Endothelial cell of umbilical vein (primary cell): ENCODE measurements at regions not wholly inside any gene's neighbourhood (a gene's known extent, or its start where the extent isn't known, plus 50 kb on each side); places are given as distances from the start of the nearest gene placed in this dataset.

ENCODE experiments used
- BruUV-seq: library from RNA; stranded (reverse); fragments of 400-500 nt; replicated peaks from 2 replicates; lab custom pipeline; 2021; lab: Mats Ljungman, UMichigan
- CTCF ChIA-PET: fragments of 300-600, 350-600 bp; sonication (Branson Sonifier 250); formaldehyde crosslinking; loops from one replicate; lab custom pipeline; 2021; ENCODE audit warnings: antibody characterized with exemption, inconsistent platforms; lab: Charles Lee
- POLR2A ChIA-PET: fragments of 300-600, 350-600 bp; sonication (Branson Sonifier 250); formaldehyde crosslinking; loops from one replicate; lab custom pipeline; 2021; ENCODE audit warnings: antibody characterized with exemption, inconsistent platforms; lab: Charles Lee
- DNase-seq: peaks from one replicate; pipeline ENCODE4 v3.0.0-alpha.2; 2011; ENCODE audit warnings: low read depth, low spot score
- FAIRE-seq: peaks from 2 replicates; lab custom pipeline; 2011; peaks lifted over from hg19 to GRCh38; lab: Jason Lieb, UNC
- H2AFZ ChIP-seq: 2 replicates; pipeline ENCODE4 v1.6.0; 2012; ENCODE audit warnings: low read depth, low read length, control low read depth, inconsistent platforms
- H3K27ac ChIP-seq: 2 replicates; pipeline ENCODE4 v1.5.1; 2011; ENCODE audit warnings: low read depth, mild to moderate bottlenecking, control low read depth, low read length, moderate library complexity; ENCODE audit not compliant: insufficient read depth
- H3K27me3 ChIP-seq, 2 experiments: 2 replicates each; pipeline versions ENCODE4 v1.6.0 to v1.6.1; 2011; ENCODE audit warnings: low read length in 2 of 2, mixed read lengths in 1 of 2; ENCODE audit not compliant: control insufficient read depth in 2 of 2, insufficient read depth in 2 of 2
- H3K36me3 ChIP-seq, 2 experiments: 2 replicates in 1 of 2; 3 replicates in 1 of 2; pipeline ENCODE4 v1.5.1; 2011; ENCODE audit warnings: low read length in 2 of 2, mild to moderate bottlenecking in 1 of 2, moderate library complexity in 1 of 2; ENCODE audit not compliant: control insufficient read depth in 2 of 2, insufficient read depth in 2 of 2; ENCODE audit errors: extremely low read depth in 1 of 2
- H3K4me1 ChIP-seq: 3 replicates; pipeline ENCODE4 v1.5.1; 2011; ENCODE audit warnings: mild to moderate bottlenecking, low read length; ENCODE audit not compliant: control insufficient read depth, insufficient read depth; ENCODE audit errors: extremely low read depth
- H3K4me2 ChIP-seq: 2 replicates; pipeline ENCODE4 v1.6.1; 2011; ENCODE audit warnings: low read length, control low read depth, mixed read lengths; ENCODE audit not compliant: insufficient read depth
- H3K4me3 ChIP-seq, 3 experiments: fragments of 200-600 bp in 1 of 3; sonication (generic), shearing (Covaris generic) in 1 of 3; replicated peaks in 1 of 3; 2 replicates each; pipeline ENCODE4 v1.5.1; 2011 to 2016; ENCODE audit warnings: control low read depth in 3 of 3, low read length in 3 of 3, mild to moderate bottlenecking in 2 of 3, inconsistent platforms in 1 of 3, low read depth in 1 of 3, moderate library complexity in 1 of 3; ENCODE audit not compliant: insufficient read depth in 1 of 3
- H3K79me2 ChIP-seq: 2 replicates; pipeline ENCODE4 v1.6.0; 2012; ENCODE audit warnings: low read length, inconsistent platforms; ENCODE audit not compliant: control insufficient read depth, insufficient read depth
- H3K9ac ChIP-seq: replicated peaks from 2 replicates; pipeline ENCODE3; 2011; ENCODE audit warnings: low read length, control low read depth; ENCODE audit not compliant: insufficient read depth; ENCODE audit errors: extremely low read depth
- H3K9me1 ChIP-seq: replicated peaks from 3 replicates; pipeline ENCODE4 v1.6.0; 2011; ENCODE audit warnings: mild to moderate bottlenecking, low read length; ENCODE audit not compliant: control insufficient read depth, insufficient read depth; ENCODE audit errors: extremely low read depth
- H3K9me3 ChIP-seq: replicated peaks from 2 replicates; pipeline ENCODE4 v1.5.1; 2012; ENCODE audit warnings: low read length, inconsistent platforms; ENCODE audit not compliant: control insufficient read depth, insufficient read depth
- H4K20me1 ChIP-seq: replicated peaks from 2 replicates; pipeline ENCODE3; 2011; ENCODE audit warnings: mild to moderate bottlenecking, low read length; ENCODE audit not compliant: control insufficient read depth, insufficient read depth; ENCODE audit errors: extremely low read depth
- CTCF ChIP-seq, 2 donors: IDR thresholded peaks; 1 replicate in 1 of 2; 2 replicates in 1 of 2; pipeline ENCODE4 v1.5.1; 2011; ENCODE audit warnings: low read length in 2 of 2, mild to moderate bottlenecking in 2 of 2, moderate library complexity in 2 of 2, control low read depth in 1 of 2, inconsistent platforms in 1 of 2, low read depth in 1 of 2; ENCODE audit not compliant: insufficient read depth in 1 of 2; ENCODE audit errors: extremely low read depth in 1 of 2
- EZH2 ChIP-seq: IDR thresholded peaks from 2 replicates; pipeline ENCODE4 v1.6.1; 2012; ENCODE audit warnings: borderline replicate concordance, low read depth, mild to moderate bottlenecking, moderate library complexity, low read length, inconsistent platforms; ENCODE audit not compliant: severe bottlenecking
- FOS ChIP-seq: IDR thresholded peaks from 2 replicates; pipeline ENCODE4 v1.6.1; 2011; ENCODE audit warnings: mild to moderate bottlenecking, low read length, moderate library complexity, borderline replicate concordance; ENCODE audit not compliant: insufficient read depth
- GATA2 ChIP-seq: IDR thresholded peaks from 2 replicates; pipeline ENCODE4 v1.7.0; 2011; ENCODE audit warnings: low read depth, mild to moderate bottlenecking, moderate library complexity, mixed read lengths, low read length; ENCODE audit not compliant: insufficient read length, insufficient read depth
- JUN ChIP-seq: IDR thresholded peaks from 2 replicates; pipeline ENCODE4 v1.6.1; 2011; ENCODE audit warnings: borderline replicate concordance, low read depth; ENCODE audit not compliant: insufficient read length, insufficient read depth
- MAX ChIP-seq: IDR thresholded peaks from 2 replicates; pipeline ENCODE4 v1.6.1; 2011; ENCODE audit not compliant: insufficient read depth, insufficient read length
- MYC ChIP-seq: IDR thresholded peaks from one replicate; pipeline ENCODE4 v1.6.1; 2011; ENCODE audit warnings: mild to moderate bottlenecking, low read depth, low read length
- POLR2A ChIP-seq: IDR thresholded peaks from 2 replicates; pipeline ENCODE4 v1.6.1; 2012; ENCODE audit warnings: low read depth, mild to moderate bottlenecking, control low read depth, low read length
- POLR2AphosphoS5 ChIP-seq: IDR thresholded peaks from 2 replicates; pipeline ENCODE4 v1.6.1; 2012; ENCODE audit warnings: low read depth, mild to moderate bottlenecking, control low read depth, low read length, moderate library complexity; ENCODE audit not compliant: insufficient read depth
- dilution Hi-C: fragments of 300-500 bp; cut with MboI; formaldehyde crosslinking; loops from one replicate; pipeline ENCODE4 v1.15.0; 2019; ENCODE audit warnings: low sequenced_read_pairs; ENCODE audit not compliant: extremely low pct_ligation_motif_present
- intact Hi-C: fragments of 100-400 bp; cut with micrococcal nuclease; formaldehyde crosslinking; loops from one replicate; pipeline ENCODE4 v1.10.0; 2022

- no peaks in the 10 kb centered on the region for H4K20me1 ChIP-seq
- intact Hi-C loops = no loop called here
- ChIA-PET CTCF (no interaction called here), POLR2A (no interaction called here)
- no peak overlapping the region for H2AFZ ChIP-seq
- FAIRE-seq (no peak), DNase-seq (no peak)
- H3K9me3 ChIP-seq = no peaks in the 10 kb centered on the region
- no TSS peak for BruUV-seq
- H3K79me2 ChIP-seq = no peaks in the 10 kb centered on the region
- H3K4me1 ChIP-seq = no peaks in the 10 kb centered on the region
- H3K4me2 ChIP-seq = no peak overlapping the region
- no peaks in the 10 kb centered on the region for H3K27me3 ChIP-seq
- no peak overlapping the region for H3K9ac ChIP-seq
- H3K9me1 ChIP-seq = no peaks in the 10 kb centered on the region
- TF ChIP-seq FOS (no peak), POLR2AphosphoS5 (no peak), JUN (no peak), MAX (no peak), MYC (no peak), CTCF (IDR thresholded peaks at IDR 0.05; ENCODE audit: extremely low read depth in 1 of 2, insufficient read depth in 1 of 2, low read depth in 1 of 2, low read length in 2 of 2) (no peak), EZH2 (no peak), POLR2A (no peak), GATA2 (no peak)
- H3K27ac ChIP-seq = no peak overlapping the region
- dilution Hi-C loops = no loop called here
- H3K4me3 ChIP-seq = no peak overlapping the region
- no peaks in the 10 kb centered on the region for H3K36me3 ChIP-seq
Observed at GRCh38 chr1:57882934-57883641, 459.2 kb upstream of the DAB1 start.
